NCI-H524 treated with DMSO at 0.1 percent for 48 hours (cell line): ENCODE measurements at regions not wholly inside any gene's neighbourhood (a gene's known extent, or its start where the extent isn't known, plus 50 kb on each side); places are given as distances from the start of the nearest gene placed in this dataset.
"Not testable (repeated sequence)": the region's sequence is repeated elsewhere in the genome, so short reads cannot be mapped to it uniquely, and the experiment has no call there.

Experiments used
- DNase-seq: peaks from one replicate; lab custom pipeline; 2025; lab: John Stamatoyannopoulos, UW

GRCh38 chr13:94902722-94903407, 190.5 kb upstream of the SOX21 start:
- no peak for DNase-seq

GRCh38 chr13:94901070-94901469, 188.7 kb upstream of the SOX21 start:
- no peak for DNase-seq

GRCh38 chr13:94896719-94897317, 184.5 kb upstream of the SOX21 start:
- no peak for DNase-seq

- DNase-seq = no peak
These were observed 183.9 kb upstream of the SOX21 start for GRCh38 chr13:94896238-94896637.

GRCh38 chr13:94886191-94886590, 173.8 kb upstream of the SOX21 start:
- DNase-seq = no peak

GRCh38 chr13:94880463-94880862, 168.1 kb upstream of the SOX21 start:
- DNase-seq = no peak

- DNase-seq = no peak
These were observed 166.3 kb upstream of the SOX21 start for GRCh38 chr13:94878602-94879165.

- no peak for DNase-seq
These were observed 152.1 kb upstream of the SOX21 start for GRCh38 chr13:94864474-94864873.

- DNase-seq = no peak
These were observed 148.6 kb upstream of the SOX21 start for GRCh38 chr13:94860981-94861407.

GRCh38 chr13:94859811-94860210, 147.5 kb upstream of the SOX21 start:
- DNase-seq = no peak

- DNase-seq = no peak
These were observed 146.9 kb upstream of the SOX21 start for GRCh38 chr13:94859278-94859691.

- no peak for DNase-seq
These were observed 146.5 kb upstream of the SOX21 start for GRCh38 chr13:94858856-94859255.

GRCh38 chr13:94854688-94855087, 142.3 kb upstream of the SOX21 start:
- DNase-seq = no peak

- DNase-seq = no peak
These were observed 139.2 kb upstream of the SOX21 start for GRCh38 chr13:94851576-94851975.

GRCh38 chr13:94849254-94849653, 136.9 kb upstream of the SOX21 start:
- DNase-seq = no peak

- no peak for DNase-seq
These were observed 130.6 kb upstream of the SOX21 start for GRCh38 chr13:94842901-94843300.

GRCh38 chr13:94837056-94837455, 124.7 kb upstream of the SOX21 start:
- DNase-seq = not testable (repeated sequence)

- DNase-seq = no peak
These were observed 117.6 kb upstream of the SOX21 start for GRCh38 chr13:94829837-94830365.

GRCh38 chr13:94829185-94829836, 117.0 kb upstream of the SOX21 start:
- DNase-seq = no peak

- no peak for DNase-seq
These were observed 115.2 kb upstream of the SOX21 start for GRCh38 chr13:94827566-94827965.

- DNase-seq = peak; percentile 44
These were observed 113.2 kb upstream of the SOX21 start for GRCh38 chr13:94825507-94825906.

- DNase-seq = no peak
These were observed 112.3 kb upstream of the SOX21 start for GRCh38 chr13:94824601-94825000.

GRCh38 chr13:94822356-94822755, 110.0 kb upstream of the SOX21 start:
- no peak for DNase-seq
